HG02623 (cell line): ENCODE measurements at regions not wholly inside any gene's neighbourhood (a gene's known extent, or its start where the extent isn't known, plus 50 kb on each side); places are given as distances from the start of the nearest gene placed in this dataset.

Source experiments
- ATAC-seq: cut with Tn5 transposase; IDR thresholded peaks from one replicate; pipeline ENCODE4 v1.9.1; 2021; ENCODE audit warnings: moderate library complexity; ENCODE audit not compliant: unreplicated experiment

DNA sequence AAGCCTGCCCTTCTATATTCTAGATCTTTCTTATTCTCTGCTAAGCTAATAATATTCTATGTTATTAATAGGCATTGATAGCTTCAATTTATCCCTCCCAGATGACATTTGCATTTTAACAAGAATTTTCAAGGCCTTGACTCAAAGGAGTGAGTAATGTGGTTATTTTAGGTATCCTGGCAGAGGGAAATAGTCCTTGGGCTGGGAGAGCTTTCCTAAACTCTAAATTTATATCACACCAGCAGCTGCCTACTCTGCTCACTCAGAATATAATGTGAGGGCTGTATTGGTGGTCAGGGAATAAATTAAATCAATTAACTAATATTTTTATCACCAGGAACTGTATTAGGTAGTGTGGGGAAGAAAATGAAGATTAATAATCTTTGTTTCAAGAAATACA is 74.8 kb upstream of the ADAM23 start:
- ATAC-seq = no peak

DNA sequence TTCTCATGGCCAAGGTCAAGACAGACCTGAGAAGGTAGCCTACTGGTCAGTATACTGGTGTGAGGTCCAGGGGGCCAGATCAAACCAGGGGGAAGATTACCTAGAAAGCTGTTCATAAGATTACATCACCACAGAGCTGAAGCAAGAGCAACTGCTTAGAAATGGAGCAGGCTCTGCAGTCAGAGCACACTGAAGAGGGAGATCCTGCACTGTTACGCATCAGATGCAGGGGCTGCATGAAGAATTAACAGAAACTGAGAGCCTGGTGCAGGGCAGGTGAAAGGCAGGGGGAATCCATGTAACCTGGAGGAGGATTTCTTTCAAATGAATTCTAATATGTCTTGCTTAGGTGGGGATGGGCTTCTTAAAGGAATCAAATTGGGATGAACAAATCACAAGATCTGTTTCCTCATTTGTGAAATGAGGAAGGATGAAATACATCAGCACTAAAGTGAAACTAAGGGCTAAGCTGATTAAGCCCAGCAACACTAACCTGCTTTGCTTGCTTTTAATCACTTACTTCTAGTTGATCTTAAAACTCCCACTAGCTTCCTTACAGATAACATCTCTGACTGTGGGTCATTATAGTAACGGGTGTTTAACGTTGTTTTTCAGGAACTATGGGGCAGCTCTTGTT is 74.3 kb upstream of the ADAM23 start:
- ATAC-seq = no peak

DNA sequence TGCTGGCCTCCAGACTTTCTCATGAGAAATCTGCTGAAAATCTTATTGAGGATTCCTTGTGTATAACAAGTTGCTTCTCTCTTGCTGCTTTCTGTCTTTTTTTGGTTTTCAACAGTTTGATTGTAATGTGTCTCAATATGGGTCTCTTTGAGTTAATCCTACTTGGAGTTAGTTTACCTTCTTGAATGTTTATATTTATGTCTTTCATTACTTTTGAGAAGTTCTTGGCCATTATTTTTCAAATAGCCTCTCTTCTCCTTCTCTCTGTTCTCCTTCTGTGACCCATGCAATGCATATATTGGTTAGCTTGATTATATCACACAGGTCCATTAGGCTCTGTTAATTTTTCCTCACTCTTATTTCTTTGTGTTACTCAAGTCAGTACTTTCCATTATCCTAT is 67.4 kb upstream of the ADAM23 start:
- no peak for ATAC-seq

DNA sequence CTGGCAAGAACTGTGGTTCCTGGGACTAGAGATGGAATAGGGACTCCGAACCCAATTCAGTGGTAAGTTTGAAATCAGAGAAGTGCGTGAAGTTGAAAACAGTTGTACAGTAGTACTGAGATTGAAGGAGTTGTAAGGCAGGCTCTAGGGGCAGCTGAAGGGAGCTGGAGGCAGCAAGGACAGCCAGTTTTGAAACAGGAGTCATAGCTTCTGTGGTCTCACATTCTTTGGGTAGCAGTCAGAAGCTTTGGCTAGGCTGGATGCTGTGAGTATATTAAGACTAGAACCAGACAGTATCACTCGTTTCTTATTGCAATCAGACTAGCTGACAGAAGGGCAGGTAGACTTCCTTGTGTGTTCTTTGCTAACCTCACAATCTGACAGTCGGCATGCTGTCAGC is 64.5 kb upstream of the ADAM23 start:
- no peak for ATAC-seq

DNA sequence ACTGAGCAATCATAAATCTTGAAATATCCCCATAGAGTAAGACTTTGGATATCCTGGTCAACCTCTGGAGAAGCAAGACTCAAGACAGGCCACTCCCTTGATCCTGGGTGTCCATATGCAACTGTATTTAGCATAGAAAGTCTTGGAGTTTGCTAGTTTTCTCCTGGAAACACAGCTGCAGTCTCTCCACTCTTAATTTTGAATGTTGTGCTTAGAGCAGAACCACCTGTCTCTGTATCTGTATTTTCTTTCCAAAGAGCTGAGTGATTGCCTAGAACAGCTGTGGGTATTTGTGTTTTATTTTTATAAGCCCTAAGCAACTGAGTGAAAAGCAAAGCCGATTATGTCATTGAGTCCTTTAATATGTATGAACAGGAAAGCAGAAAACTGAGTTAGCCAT is 64.1 kb upstream of the ADAM23 start:
- no peak for ATAC-seq

DNA sequence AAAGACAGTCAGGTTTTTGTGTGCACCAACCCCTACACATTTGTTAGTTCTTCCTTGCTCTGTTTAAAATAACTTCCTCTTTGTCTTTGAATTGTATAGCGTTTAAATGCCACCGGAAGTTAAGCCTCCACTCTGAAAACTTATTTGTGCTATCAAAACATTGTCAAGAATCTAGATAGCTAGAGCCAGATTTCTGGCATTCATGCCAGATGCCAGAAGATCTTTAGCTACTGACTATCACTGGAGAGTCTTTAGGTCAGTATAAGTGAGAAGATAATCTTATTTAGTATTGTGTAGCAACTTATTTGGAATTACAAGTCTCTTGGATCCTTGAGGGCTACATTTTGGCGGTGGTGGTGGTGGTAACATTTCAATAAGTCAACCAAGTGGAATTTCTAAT is 63.4 kb upstream of the ADAM23 start:
- ATAC-seq = no peak

DNA sequence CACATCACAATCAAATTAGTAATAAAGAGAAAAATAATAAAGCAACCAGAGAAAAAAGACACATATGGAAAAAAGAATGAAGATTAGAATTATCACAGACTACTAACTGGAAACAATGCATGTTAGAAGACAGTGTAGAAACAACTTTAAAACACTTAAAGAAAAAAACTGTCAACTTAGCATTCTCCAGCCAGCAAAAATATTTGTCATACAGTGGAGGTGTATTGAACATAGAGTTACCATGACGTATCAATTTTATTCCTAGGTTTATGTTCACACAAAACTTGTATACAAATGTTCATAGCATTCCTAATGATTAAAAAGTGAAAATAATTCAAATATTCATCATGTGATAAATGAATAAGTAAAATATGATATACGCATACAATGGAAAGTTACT is 61.5 kb upstream of the ADAM23 start:
- no peak for ATAC-seq

DNA sequence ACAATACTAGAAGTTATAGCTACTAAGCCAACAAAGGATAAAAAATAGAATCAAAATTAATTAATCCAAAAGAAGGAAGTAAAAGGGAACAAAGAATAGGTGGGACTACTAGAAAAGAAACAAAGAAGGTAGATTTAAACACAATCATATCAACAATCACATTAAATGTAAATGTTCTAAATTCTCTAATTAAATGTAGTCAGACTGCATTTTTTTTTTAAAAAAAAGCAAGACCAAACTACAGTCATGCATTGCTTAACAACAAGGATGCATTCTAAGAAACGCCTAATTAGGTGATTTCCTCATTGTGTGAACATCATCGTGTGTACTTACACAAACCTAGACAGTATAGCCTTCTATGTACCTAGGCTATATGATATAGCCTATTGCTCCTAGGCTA is 59.7 kb upstream of the ADAM23 start:
- no peak for ATAC-seq

DNA sequence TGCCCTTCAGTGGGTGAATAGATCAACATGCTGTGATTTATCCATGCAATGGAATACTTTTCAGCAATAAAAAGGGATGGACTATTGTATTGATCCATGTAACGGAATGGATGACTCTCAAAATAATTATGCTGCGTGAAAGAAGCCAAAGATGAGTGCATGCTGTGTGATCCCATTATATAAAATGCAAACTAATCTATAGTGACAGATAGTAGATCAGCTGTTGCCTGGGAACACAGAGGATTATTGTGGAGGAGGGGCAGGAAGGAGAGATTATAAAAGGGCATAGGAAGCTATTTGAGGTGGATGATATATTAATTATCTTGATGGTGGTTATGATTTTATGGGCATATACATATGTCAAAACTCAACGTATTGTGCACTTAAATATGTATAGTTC is 55.5 kb upstream of the ADAM23 start:
- ATAC-seq = no peak

DNA sequence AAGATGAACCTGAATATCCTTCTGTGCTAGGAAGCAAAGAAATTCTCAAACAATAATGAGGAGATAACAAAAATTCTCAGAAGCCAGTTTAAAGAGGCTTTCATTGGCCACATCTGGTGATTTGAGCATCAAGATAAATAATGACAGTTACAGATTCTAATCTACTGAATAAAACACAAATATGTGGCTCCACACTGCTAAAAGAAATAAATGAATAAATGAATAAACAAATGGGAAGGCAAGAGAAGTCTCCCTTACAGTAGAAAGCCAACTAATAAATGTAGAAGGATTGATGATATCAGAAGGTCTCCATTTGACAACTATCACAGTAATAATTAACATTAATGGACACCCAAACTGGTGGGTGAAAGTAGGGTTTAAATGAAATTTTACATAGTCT is 54.6 kb upstream of the ADAM23 start:
- no peak for ATAC-seq

DNA sequence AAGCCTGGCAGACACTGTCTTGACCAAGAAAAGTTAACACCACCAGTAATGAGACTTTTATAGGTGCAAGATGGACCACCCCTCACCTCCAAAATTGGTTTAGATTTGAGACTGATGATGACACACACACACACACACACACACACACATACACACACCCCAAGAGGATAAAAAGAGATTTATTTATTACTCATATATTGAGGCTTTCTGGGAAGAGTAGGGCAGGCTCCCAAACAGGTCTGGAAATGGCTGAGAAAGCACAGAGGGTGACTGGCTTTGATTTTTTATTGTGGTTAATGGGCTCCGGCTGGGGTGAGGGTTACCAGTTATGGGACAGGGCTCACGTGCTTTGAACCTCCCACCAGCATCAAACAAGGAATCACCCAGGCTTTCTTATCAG is 54.2 kb upstream of the ADAM23 start:
- ATAC-seq = no peak

DNA sequence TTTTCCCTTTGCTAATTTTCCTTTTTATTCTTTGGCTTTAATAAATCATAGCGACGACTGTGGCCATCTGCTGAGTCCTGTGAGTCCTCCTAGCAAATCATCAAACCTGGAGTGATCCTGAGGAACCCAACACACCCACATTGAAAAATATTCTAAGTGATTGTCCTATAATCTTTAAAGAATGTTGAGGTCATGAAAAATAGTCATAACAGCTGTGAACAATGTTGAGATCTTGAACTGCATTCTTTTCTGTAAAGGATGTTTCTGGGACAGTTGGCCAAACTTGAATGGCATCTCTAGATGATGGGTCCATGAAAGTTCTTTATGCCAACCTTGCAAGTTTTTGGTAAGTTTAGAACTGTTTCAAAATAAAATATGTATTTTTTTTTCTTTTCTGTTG is 53.2 kb upstream of the ADAM23 start:
- no peak for ATAC-seq

DNA sequence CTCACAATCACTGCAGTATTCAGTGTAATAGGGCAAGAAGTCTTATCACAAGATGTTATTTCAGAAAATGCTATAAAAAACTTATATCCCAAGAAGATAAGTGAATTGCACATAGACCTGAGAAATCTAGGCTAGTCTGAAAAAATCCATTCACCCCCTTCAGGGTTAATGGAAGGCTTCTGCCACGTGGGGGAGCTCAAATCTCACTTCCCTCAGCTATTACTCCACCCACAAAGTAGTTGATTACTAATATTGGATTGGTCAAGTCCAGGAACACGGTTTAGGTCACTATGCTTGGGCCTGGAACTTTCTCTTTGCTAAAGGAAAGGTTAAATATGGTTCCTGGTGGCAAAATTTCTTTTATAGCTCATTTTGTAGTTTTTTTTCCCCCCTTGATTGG is 51.2 kb upstream of the ADAM23 start:
- peak; percentile 96 for ATAC-seq
